OCI-LY3 (cell line): ENCODE measurements at regions not wholly inside any gene's neighbourhood (a gene's known extent, or its start where the extent isn't known, plus 50 kb on each side); places are given as distances from the start of the nearest gene placed in this dataset.

Experiments
- H2AFZ ChIP-seq: fragments of 200-600, 300-600 bp; shearing (Covaris generic); 2 replicates; pipeline ENCODE4 v1.6.0; 2014; ENCODE audit warnings: antibody characterized with exemption, low read depth, low read length
- H3K27ac ChIP-seq: fragments of 200-600, 300-600 bp; sonication (generic); 2 replicates; pipeline ENCODE4 v1.5.1; 2014; ENCODE audit warnings: mild to moderate bottlenecking, low read length, moderate library complexity, mixed read lengths
- H3K27me3 ChIP-seq: fragments of 200-600, 300-600 bp; sonication (generic); 2 replicates; pipeline ENCODE4 v1.6.1; 2014; ENCODE audit warnings: low read depth, low read length, mixed read lengths
- H3K36me3 ChIP-seq: fragments of 200-600, 300-600 bp; sonication (generic); replicated peaks from 2 replicates; pipeline ENCODE3; 2014; ENCODE audit warnings: low read depth, low read length, mixed read lengths
- H3K4me1 ChIP-seq: fragments of 300-600, 200-600 bp; sonication (generic); 2 replicates; pipeline ENCODE4 v1.6.1; 2014; ENCODE audit warnings: low read length, mixed read lengths
- H3K4me2 ChIP-seq: fragments of 200-600, 300-600 bp; sonication (generic); 2 replicates; pipeline ENCODE4 v1.6.1; 2014; ENCODE audit warnings: low read length, mixed read lengths
- H3K4me3 ChIP-seq: fragments of 300-600, 200-600 bp; sonication (generic); 2 replicates; pipeline ENCODE4 v1.5.1; 2014; ENCODE audit warnings: antibody characterized with exemption, mild to moderate bottlenecking, low read length, moderate library complexity
- H3K79me2 ChIP-seq: fragments of 300-600, 200-600 bp; shearing (Covaris generic); 2 replicates; pipeline ENCODE4 v1.6.1; 2014; ENCODE audit warnings: mild to moderate bottlenecking, low read length, mixed read lengths
- H3K9ac ChIP-seq: fragments of 300-600, 200-600 bp; shearing (Covaris generic); 2 replicates; pipeline ENCODE4 v1.6.0; 2014; ENCODE audit warnings: mild to moderate bottlenecking, low read length, moderate library complexity
- H3K9me3 ChIP-seq: fragments of 200-600, 300-600 bp; shearing (Covaris generic); 2 replicates; pipeline ENCODE4 v1.6.1; 2014; ENCODE audit warnings: low read length, mixed read lengths; ENCODE audit not compliant: insufficient read depth
- H4K20me1 ChIP-seq: fragments of 200-600, 300-600 bp; sonication (generic); 2 replicates; pipeline ENCODE4 v1.6.1; 2016; ENCODE audit warnings: low read length, mixed read lengths; ENCODE audit not compliant: insufficient read depth
- CTCF ChIP-seq: fragments of 200-600, 300-600 bp; sonication (generic); IDR thresholded peaks from 2 replicates; pipeline ENCODE4 v1.5.1; 2014; ENCODE audit warnings: antibody characterized with exemption, low read length, low read depth
- EZH2phosphoT487 ChIP-seq: fragments of 200-600 bp; shearing (Covaris generic); IDR thresholded peaks from 2 replicates; pipeline ENCODE4 v1.6.1; 2018; ENCODE audit warnings: antibody characterized with exemption, mixed run types, low read depth

- TF ChIP-seq CTCF (no peak), EZH2phosphoT487 (no peak)
- H3K79me2 ChIP-seq: no peaks in the 10 kb centered on the region
- H3K4me2 ChIP-seq: no peak overlapping the region
- H3K9me3 ChIP-seq: no peaks in the 10 kb centered on the region
- H4K20me1 ChIP-seq: no peaks in the 10 kb centered on the region
- no peak overlapping the region for H3K27ac ChIP-seq
- no peak overlapping the region for H3K4me3 ChIP-seq
- H3K27me3 ChIP-seq: no peaks in the 10 kb centered on the region
- no peaks in the 10 kb centered on the region for H3K4me1 ChIP-seq
- no peak overlapping the region for H2AFZ ChIP-seq
- no peaks in the 10 kb centered on the region for H3K36me3 ChIP-seq
- H3K9ac ChIP-seq: no peak overlapping the region
Observed at GRCh38 chr2:118257696-118258095, 169.4 kb downstream of the INSIG2 start.

GRCh38 chr2:118255771-118256372, 167.6 kb downstream of the INSIG2 start:
- Histone ChIP-seq H3K4me1 (no peaks in the 10 kb centered on the region), H3K9ac (no peak overlapping the region), H3K4me2 (no peak overlapping the region), H4K20me1 (no peaks in the 10 kb centered on the region), H3K27ac (no peak overlapping the region), H3K36me3 (no peaks in the 10 kb centered on the region), H3K27me3 (no peaks in the 10 kb centered on the region), H3K79me2 (no peaks in the 10 kb centered on the region), H2AFZ (no peak overlapping the region), H3K4me3 (no peak overlapping the region), H3K9me3 (no peaks in the 10 kb centered on the region)
- no peak for TF ChIP-seq CTCF
- no peak for TF ChIP-seq EZH2phosphoT487

- TF ChIP-seq EZH2phosphoT487 (no peak), CTCF (no peak)
- no peak overlapping the region for H3K4me2 ChIP-seq
- H2AFZ ChIP-seq: no peak overlapping the region
- H3K79me2 ChIP-seq: no peaks in the 10 kb centered on the region
- H4K20me1 ChIP-seq: no peaks in the 10 kb centered on the region
- no peaks in the 10 kb centered on the region for H3K27me3 ChIP-seq
- H3K9ac ChIP-seq: no peak overlapping the region
- H3K36me3 ChIP-seq: no peaks in the 10 kb centered on the region
- no peak overlapping the region for H3K27ac ChIP-seq
- no peaks in the 10 kb centered on the region for H3K9me3 ChIP-seq
- no peaks in the 10 kb centered on the region for H3K4me1 ChIP-seq
- H3K4me3 ChIP-seq: no peak overlapping the region
Observed at GRCh38 chr2:118255301-118255700, 167.0 kb downstream of the INSIG2 start.

GRCh38 chr2:118254116-118254515, 165.8 kb downstream of the INSIG2 start:
- H3K27ac ChIP-seq: no peak overlapping the region
- no peaks in the 10 kb centered on the region for H3K27me3 ChIP-seq
- H3K36me3 ChIP-seq: no peaks in the 10 kb centered on the region
- no peaks in the 10 kb centered on the region for H4K20me1 ChIP-seq
- no peak overlapping the region for H3K4me2 ChIP-seq
- H3K9me3 ChIP-seq: no peaks in the 10 kb centered on the region
- H3K79me2 ChIP-seq: no peaks in the 10 kb centered on the region
- H2AFZ ChIP-seq: no peak overlapping the region
- H3K4me3 ChIP-seq: no peak overlapping the region
- TF ChIP-seq EZH2phosphoT487 (no peak), CTCF (no peak)
- peaks cover 10% of the 10 kb centered on the region for H3K4me1 ChIP-seq
- H3K9ac ChIP-seq: no peak overlapping the region
